ENCODE measurements at regions not wholly inside any gene's neighbourhood (a gene's known extent, or its start where the extent isn't known, plus 50 kb on each side); places are given as distances from the start of the nearest gene placed in this dataset.

DNA sequence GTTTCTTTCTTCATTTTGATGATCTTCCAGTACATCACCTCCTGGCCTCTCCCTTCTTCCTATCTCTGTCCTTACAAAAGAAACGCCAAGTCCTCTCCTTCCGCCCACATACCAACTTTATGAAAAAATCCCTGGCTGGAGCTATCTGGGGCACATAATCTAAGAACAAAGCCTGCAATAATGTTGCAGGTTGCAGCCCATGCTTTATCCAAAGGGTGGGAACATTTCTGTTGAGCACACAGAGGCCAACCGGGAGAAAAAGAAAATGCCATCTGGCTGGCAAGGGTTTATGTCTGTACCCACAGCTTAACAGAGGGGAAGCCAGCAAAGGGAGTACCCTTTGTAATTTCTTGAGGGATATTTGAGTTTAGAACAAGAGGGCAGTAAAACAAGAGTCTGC, 409.6 kb downstream of the SOX9 start:
- no peak for TF ChIP-seq EZH2phosphoT487 (conservative IDR thresholded peaks at IDR 0.05; ENCODE audit: low read length)
- TF ChIP-seq, protein P1, sequence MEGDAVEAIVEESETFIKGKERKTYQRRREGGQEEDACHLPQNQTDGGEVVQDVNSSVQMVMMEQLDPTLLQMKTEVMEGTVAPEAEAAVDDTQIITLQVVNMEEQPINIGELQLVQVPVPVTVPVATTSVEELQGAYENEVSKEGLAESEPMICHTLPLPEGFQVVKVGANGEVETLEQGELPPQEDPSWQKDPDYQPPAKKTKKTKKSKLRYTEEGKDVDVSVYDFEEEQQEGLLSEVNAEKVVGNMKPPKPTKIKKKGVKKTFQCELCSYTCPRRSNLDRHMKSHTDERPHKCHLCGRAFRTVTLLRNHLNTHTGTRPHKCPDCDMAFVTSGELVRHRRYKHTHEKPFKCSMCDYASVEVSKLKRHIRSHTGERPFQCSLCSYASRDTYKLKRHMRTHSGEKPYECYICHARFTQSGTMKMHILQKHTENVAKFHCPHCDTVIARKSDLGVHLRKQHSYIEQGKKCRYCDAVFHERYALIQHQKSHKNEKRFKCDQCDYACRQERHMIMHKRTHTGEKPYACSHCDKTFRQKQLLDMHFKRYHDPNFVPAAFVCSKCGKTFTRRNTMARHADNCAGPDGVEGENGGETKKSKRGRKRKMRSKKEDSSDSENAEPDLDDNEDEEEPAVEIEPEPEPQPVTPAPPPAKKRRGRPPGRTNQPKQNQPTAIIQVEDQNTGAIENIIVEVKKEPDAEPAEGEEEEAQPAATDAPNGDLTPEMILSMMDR (IDR thresholded peaks at IDR 0.05; ENCODE audit: insufficient read depth, low read length, poor library complexity, severe bottlenecking) = no peak
- Histone ChIP-seq H3K79me2 (ENCODE audit: insufficient read depth, low read length) (no peaks in the 10 kb centered on the region), H2AFZ (ENCODE audit: low read depth, low read length, severe bottlenecking) (no peak overlapping the region), H3K9me3 (ENCODE audit: insufficient read depth, low read length) (no peaks in the 10 kb centered on the region), H3K4me3 (ENCODE audit: insufficient read depth, low read length, poor library complexity, severe bottlenecking) (no peak overlapping the region), H3K27me3 (ENCODE audit: low read length) (no peaks in the 10 kb centered on the region), H3F3A (ENCODE audit: insufficient read depth) (no peaks in the 10 kb centered on the region), H4K20me1 (ENCODE audit: low read depth, low read length) (no peaks in the 10 kb centered on the region), H3K4me2 (ENCODE audit: low read depth, low read length, poor library complexity, severe bottlenecking) (no peak overlapping the region), H3K9me2 (replicated peaks; ENCODE audit: insufficient read depth, low read length) (no peaks in the 10 kb centered on the region), H3K9ac (ENCODE audit: low read length) (no peak overlapping the region), H3K36me3 (ENCODE audit: low read length) (no peaks in the 10 kb centered on the region), H3K27ac (ENCODE audit: low read depth, low read length) (no peak overlapping the region)

DNA sequence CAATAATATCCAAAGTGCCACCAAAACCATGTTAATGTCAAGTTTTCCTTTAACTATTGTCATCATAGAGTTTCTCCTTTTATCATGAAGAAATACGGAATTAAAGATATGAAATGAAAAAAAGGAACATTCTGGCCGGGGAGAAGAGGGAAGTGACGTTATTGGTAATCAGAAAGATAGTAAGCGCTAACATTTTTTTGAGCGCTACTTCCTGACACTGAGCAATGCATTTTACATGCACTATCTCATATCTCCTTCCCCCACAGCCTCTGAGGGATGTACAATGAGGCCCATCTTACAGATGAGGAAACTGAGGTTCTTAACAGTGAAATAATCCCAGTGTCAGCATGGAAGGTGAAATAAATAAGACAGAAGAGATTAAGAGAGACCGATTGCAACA, 410.9 kb downstream of the SOX9 start:
- H3K36me3 ChIP-seq (ENCODE audit: low read length) = no peaks in the 10 kb centered on the region
- no peaks in the 10 kb centered on the region for H4K20me1 ChIP-seq (ENCODE audit: low read depth, low read length)
- no peaks in the 10 kb centered on the region for H3K9me3 ChIP-seq (ENCODE audit: insufficient read depth, low read length)
- H3F3A ChIP-seq (ENCODE audit: insufficient read depth) = no peaks in the 10 kb centered on the region
- no peaks in the 10 kb centered on the region for H3K9me2 ChIP-seq (replicated peaks; ENCODE audit: insufficient read depth, low read length)
- no peaks in the 10 kb centered on the region for H3K27me3 ChIP-seq (ENCODE audit: low read length)
- H3K4me3 ChIP-seq (ENCODE audit: insufficient read depth, low read length, poor library complexity, severe bottlenecking) = no peak overlapping the region
- TF ChIP-seq, protein P1 (IDR thresholded peaks at IDR 0.05; ENCODE audit: insufficient read depth, low read length, poor library complexity, severe bottlenecking) = no peak
- no peak for TF ChIP-seq EZH2phosphoT487 (conservative IDR thresholded peaks at IDR 0.05; ENCODE audit: low read length)
- H3K9ac ChIP-seq (ENCODE audit: low read length) = no peak overlapping the region
- H2AFZ ChIP-seq (ENCODE audit: low read depth, low read length, severe bottlenecking) = no peak overlapping the region
- no peaks in the 10 kb centered on the region for H3K79me2 ChIP-seq (ENCODE audit: insufficient read depth, low read length)
- no peak overlapping the region for H3K27ac ChIP-seq (ENCODE audit: low read depth, low read length)
- H3K4me2 ChIP-seq (ENCODE audit: low read depth, low read length, poor library complexity, severe bottlenecking) = no peak overlapping the region

DNA sequence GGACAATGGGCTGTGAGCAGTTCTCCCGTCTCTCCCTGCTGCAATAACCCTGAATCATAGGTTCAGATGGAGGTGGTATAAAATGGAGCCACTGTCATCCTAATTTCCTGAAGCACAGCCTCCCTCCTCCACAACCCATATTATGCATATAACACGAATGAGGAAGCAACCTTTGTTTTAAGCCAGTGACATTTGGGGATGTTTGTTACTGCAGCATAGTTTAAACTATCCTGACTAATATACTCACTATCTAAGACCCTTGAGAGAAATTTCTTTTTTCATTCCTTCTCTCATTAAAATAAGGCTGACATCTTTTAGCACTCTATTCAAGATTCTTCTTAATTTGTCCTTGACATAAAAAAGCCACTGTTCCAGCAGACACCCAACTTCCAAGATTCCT, 413.4 kb downstream of the SOX9 start:
- H3K9me2 ChIP-seq (replicated peaks; ENCODE audit: insufficient read depth, low read length) = no peaks in the 10 kb centered on the region

More for the DNA sequence above, 413.4 kb downstream of the SOX9 start:
- Histone ChIP-seq H4K20me1 (ENCODE audit: low read depth, low read length) (no peaks in the 10 kb centered on the region), H3K27ac (ENCODE audit: low read depth, low read length) (no peak overlapping the region), H3K4me3 (ENCODE audit: insufficient read depth, low read length, poor library complexity, severe bottlenecking) (no peak overlapping the region), H3K9ac (ENCODE audit: low read length) (no peak overlapping the region), H3K79me2 (ENCODE audit: insufficient read depth, low read length) (no peaks in the 10 kb centered on the region), H3K27me3 (ENCODE audit: low read length) (no peaks in the 10 kb centered on the region), H2AFZ (ENCODE audit: low read depth, low read length, severe bottlenecking) (no peak overlapping the region), H3K36me3 (ENCODE audit: low read length) (no peaks in the 10 kb centered on the region), H3K4me2 (ENCODE audit: low read depth, low read length, poor library complexity, severe bottlenecking) (no peak overlapping the region), H3F3A (ENCODE audit: insufficient read depth) (no peaks in the 10 kb centered on the region), H3K9me3 (ENCODE audit: insufficient read depth, low read length) (no peaks in the 10 kb centered on the region)
- no peak for TF ChIP-seq EZH2phosphoT487 (conservative IDR thresholded peaks at IDR 0.05; ENCODE audit: low read length)
- TF ChIP-seq, protein P1 (IDR thresholded peaks at IDR 0.05; ENCODE audit: insufficient read depth, low read length, poor library complexity, severe bottlenecking) = no peak
